K562 (cell line): ENCODE measurements at regions not wholly inside any gene's neighbourhood (a gene's known extent, or its start where the extent isn't known, plus 50 kb on each side); places are given as distances from the start of the nearest gene placed in this dataset.
"Not testable (repeated sequence)": the region's sequence is repeated elsewhere in the genome, so short reads cannot be mapped to it uniquely, and the experiment has no call there.

ENCODE experiments used
- ATAC-seq: fragments of 200-7000 bp; cut with Tn5 transposase; 3 replicates; pipeline ENCODE4 v1.9.1; 2020; ENCODE audit warnings: moderate library complexity
- BruUV-seq: library from RNA; stranded (reverse); fragments of 400-500 nt; replicated peaks from 2 replicates; lab custom pipeline; 2021; lab: Mats Ljungman, UMichigan
- CTCF ChIA-PET: fragments of 300-600 bp; formaldehyde crosslinking; extraction: SDS; loops from one replicate; lab custom pipeline; 2021; ENCODE audit warnings: low intra/inter-chr PET ratio; lab: Yijun Ruan, JAX
- POLR2A ChIA-PET: fragments of 300-600, 350-650 bp; sonication (Branson Sonifier 250); formaldehyde crosslinking; extraction: SDS; loops from one replicate; lab custom pipeline; 2021; ENCODE audit warnings: antibody characterized with exemption, inconsistent platforms; lab: Yijun Ruan, JAX
- DNase-seq, 4 experiments: peaks; one replicate each; pipeline versions ENCODE4 v3.0.0 to v3.0.0-alpha.2; 2011 to 2018; ENCODE audit warnings: low spot score in 3 of 4, mixed read lengths in 3 of 4; ENCODE audit errors: extremely low read depth in 1 of 4
- FAIRE-seq: peaks from 2 replicates; lab custom pipeline; 2011; peaks lifted over from hg19 to GRCh38; lab: Jason Lieb, UNC
- H2AFZ ChIP-seq: 2 replicates; pipeline ENCODE4 v1.6.0; 2011; ENCODE audit warnings: low read depth, low read length, control low read depth, inconsistent platforms
- H3K27ac ChIP-seq: fragments of 200-600 bp; 3 replicates; pipeline ENCODE4 v1.8.0; 2011; ENCODE audit warnings: low read depth, mild to moderate bottlenecking, control low read depth, inconsistent platforms, low read length, moderate library complexity, mixed read lengths; ENCODE audit errors: extremely low read depth
- H3K27me3 ChIP-seq, 2 experiments: fragments of 300-600 bp in 1 of 2; 2 replicates in 1 of 2; 3 replicates in 1 of 2; pipeline versions ENCODE4 v1.6.0 to v1.8.0; 2011; ENCODE audit warnings: inconsistent platforms in 2 of 2, low read length in 2 of 2, mild to moderate bottlenecking in 1 of 2, mixed read lengths in 1 of 2, moderate library complexity in 1 of 2; ENCODE audit not compliant: control insufficient read depth in 2 of 2, insufficient read depth in 2 of 2
- H3K36me3 ChIP-seq: fragments of 300-600 bp; 3 replicates; pipeline ENCODE4 v1.8.0; 2011; ENCODE audit warnings: mild to moderate bottlenecking, low read length, inconsistent platforms; ENCODE audit not compliant: control insufficient read depth, insufficient read depth
- H3K4me1 ChIP-seq, 2 experiments: fragments of 200-600 bp in 1 of 2; replicated peaks in 1 of 2; 2 replicates in 1 of 2; 3 replicates in 1 of 2; pipeline versions ENCODE4 v1.5.1 to v1.8.0; 2011; ENCODE audit warnings: inconsistent platforms in 2 of 2, low read length in 2 of 2, mild to moderate bottlenecking in 1 of 2, mixed read lengths in 1 of 2, moderate library complexity in 1 of 2; ENCODE audit not compliant: control insufficient read depth in 2 of 2, insufficient read depth in 2 of 2
- H3K4me2 ChIP-seq: 2 replicates; pipeline ENCODE4 v1.6.1; 2011; ENCODE audit warnings: low read length, control low read depth, inconsistent platforms, mixed read lengths; ENCODE audit not compliant: insufficient read depth
- H3K4me3 ChIP-seq: fragments of 200-600 bp; sonication (generic), shearing (Covaris generic); 2 replicates; pipeline ENCODE4 v1.5.1; 2016; ENCODE audit warnings: control low read depth, inconsistent platforms
- H3K79me2 ChIP-seq: fragments of 200-600 bp; 3 replicates; pipeline ENCODE4 v1.8.0; 2011; ENCODE audit warnings: low read length, inconsistent platforms; ENCODE audit not compliant: control insufficient read depth, insufficient read depth
- H3K9ac ChIP-seq, 2 experiments: 2 replicates each; pipeline versions ENCODE4 v1.6.0 to v1.6.1; 2011; ENCODE audit warnings: low read depth in 2 of 2, low read length in 2 of 2, control low read depth in 1 of 2, inconsistent platforms in 1 of 2, mild to moderate bottlenecking in 1 of 2, mixed read lengths in 1 of 2; ENCODE audit not compliant: insufficient read depth in 1 of 2
- H3K9me1 ChIP-seq: one replicate; pipeline ENCODE4 v1.6.0; 2011; ENCODE audit warnings: inconsistent platforms, mild to moderate bottlenecking, low read length, moderate library complexity; ENCODE audit not compliant: control insufficient read depth, insufficient read depth
- H3K9me3 ChIP-seq: replicated peaks from 2 replicates; pipeline ENCODE4 v1.5.1; 2011; ENCODE audit warnings: low read depth, low read length, inconsistent platforms; ENCODE audit not compliant: control insufficient read depth, insufficient read depth
- H4K20me1 ChIP-seq: replicated peaks from 2 replicates; pipeline ENCODE4 v1.6.1; 2011; ENCODE audit warnings: low read length, inconsistent platforms, mixed read lengths; ENCODE audit not compliant: control insufficient read depth, insufficient read depth
- BACH1 ChIP-seq: fragments of 200-800 bp; sonication (Bioruptor generic); IDR thresholded peaks from 2 replicates; pipeline ENCODE4 v1.6.1; 2016; ENCODE audit warnings: missing genetic modification characterization, missing compliant biosample characterization
- HNRNPH1 ChIP-seq: fragments of 200-400 bp; formaldehyde crosslinking; optimal IDR thresholded peaks from 2 replicates; pipeline ENCODE3; 2017; ENCODE audit warnings: low read depth, mild to moderate bottlenecking, low read length, moderate library complexity
- MAFG ChIP-seq: fragments of 450-650 bp; conservative IDR thresholded peaks from 2 replicates; pipeline ENCODE4 v1.6.1; 2016; ENCODE audit warnings: missing genetic modification characterization, missing compliant biosample characterization
- RBM15 ChIP-seq: fragments of 200-400 bp; formaldehyde crosslinking; IDR thresholded peaks from 2 replicates; pipeline ENCODE4 v1.6.1; 2018; ENCODE audit warnings: mild to moderate bottlenecking, low read length, moderate library complexity; ENCODE audit not compliant: insufficient read depth
- ZNF586 ChIP-seq: fragments of 450-650 bp; formaldehyde crosslinking; conservative IDR thresholded peaks from 2 replicates; pipeline ENCODE4 v1.4.0; 2020; ENCODE audit warnings: mild to moderate bottlenecking, moderate library complexity
- whole genome bisulfite sequencing: fragments of 100-300 bp; shearing (Covaris generic); methylation state at CpG from one replicate; pipeline ENCODE4 v1.1.6; 2016; ENCODE audit warnings: low coverage, mixed read lengths; ENCODE audit not compliant: insufficient coverage; ENCODE audit errors: missing lambda C conversion rate; 5-methylcytosine and 5-hydroxymethylcytosine counted together
- in situ Hi-C: fragments of 300-500 bp; cut with MboI; formaldehyde crosslinking; loops from 4 replicates; pipeline ENCODE4 v1.15.0; 2018; ENCODE audit warnings: inconsistent platforms, mixed read lengths
- intact Hi-C: fragments of 100-400 bp; cut with micrococcal nuclease; formaldehyde crosslinking; loops from 2 replicates; pipeline ENCODE4 v1.14.2; 2022

- 0% methylated on average over 3 of the region's 3 CpGs for WGBS
- no peaks in the 10 kb centered on the region for H3K9me1 ChIP-seq
- no peaks in the 10 kb centered on the region for H3K27me3 ChIP-seq
- BruUV-seq: no TSS peak
- H3K9ac ChIP-seq: no peak overlapping the region
- H3K27ac ChIP-seq: no peak overlapping the region
- no peak for FAIRE-seq
- no peak for TF ChIP-seq ZNF586
- no peak for TF ChIP-seq BACH1 (tag)
- TF ChIP-seq MAFG: 0 out of 2 replicates have a peak, but pooled peaks have one; percentile 16
- no peak for TF ChIP-seq RBM15
- no peak for TF ChIP-seq HNRNPH1
- TF ChIP-seq, all 486 proteins: peak for 1
- Histone ChIP-seq H2AFZ (no peak overlapping the region), H4K20me1 (no peaks in the 10 kb centered on the region), H3K4me3 (no peak overlapping the region), H3K4me1 (no peaks in the 10 kb centered on the region), H3K4me2 (no peak overlapping the region), H3K79me2 (no peaks in the 10 kb centered on the region), H3K9me3 (no peaks in the 10 kb centered on the region), H3K36me3 (no peaks in the 10 kb centered on the region)
- POLR2A ChIA-PET: no interaction called here
- no peak for ATAC-seq
- intact Hi-C loops (no loop called here), in situ Hi-C loops (no loop called here)
- no peak for DNase-seq
- CTCF ChIA-PET: no interaction called here
Measured at GRCh38 chr4:158121161-158121579, 51.7 kb downstream of the GASK1B start.

GRCh38 chr4:158120645-158121151 lies 52.1 kb downstream of the GASK1B start:
- DNase-seq, POLR2A ChIA-PET, ATAC-seq, H3K4me2 ChIP-seq, H3K9ac ChIP-seq, H3K36me3 ChIP-seq, BruUV-seq, intact Hi-C loops, CTCF ChIA-PET, H3K4me1 ChIP-seq, H3K9me1 ChIP-seq, in situ Hi-C loops, FAIRE-seq, H3K27ac ChIP-seq, H3K27me3 ChIP-seq, H3K9me3 ChIP-seq, H2AFZ ChIP-seq, H3K4me3 ChIP-seq, H4K20me1 ChIP-seq, H3K79me2 ChIP-seq: not testable (repeated sequence)
- WGBS: 0% methylated on average over 6 of the region's 6 CpGs
